GM19438 (cell line): ENCODE measurements at regions not wholly inside any gene's neighbourhood (a gene's known extent, or its start where the extent isn't known, plus 50 kb on each side); places are given as distances from the start of the nearest gene placed in this dataset.

ENCODE experiments used
- ATAC-seq: cut with Tn5 transposase; IDR thresholded peaks from one replicate; pipeline ENCODE4 v1.9.1; 2021; ENCODE audit warnings: low read depth; ENCODE audit not compliant: unreplicated experiment

- ATAC-seq: no peak
These were observed 450.8 kb upstream of the BOD1L1 start for GRCh38 chr4:14078326-14078725.

DNA sequence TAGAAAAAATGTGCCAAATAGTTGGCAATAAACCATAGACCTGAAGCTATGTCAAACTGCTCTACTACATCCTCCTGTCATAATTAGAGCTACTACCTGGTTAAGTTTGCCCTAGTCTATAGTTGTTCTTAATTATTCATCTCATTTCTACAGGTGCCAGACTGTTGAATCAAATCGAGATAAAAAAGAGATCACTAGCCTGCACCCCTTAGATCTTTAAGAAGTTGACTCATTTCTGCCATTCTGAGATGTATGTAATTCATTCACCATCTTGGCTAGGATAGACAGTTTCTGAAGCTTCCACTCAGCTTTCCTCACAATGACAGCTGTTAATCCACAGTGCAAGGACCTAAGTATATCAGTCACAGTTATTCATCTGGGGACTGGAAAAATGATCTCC is 452.1 kb upstream of the BOD1L1 start:
- no peak for ATAC-seq

DNA sequence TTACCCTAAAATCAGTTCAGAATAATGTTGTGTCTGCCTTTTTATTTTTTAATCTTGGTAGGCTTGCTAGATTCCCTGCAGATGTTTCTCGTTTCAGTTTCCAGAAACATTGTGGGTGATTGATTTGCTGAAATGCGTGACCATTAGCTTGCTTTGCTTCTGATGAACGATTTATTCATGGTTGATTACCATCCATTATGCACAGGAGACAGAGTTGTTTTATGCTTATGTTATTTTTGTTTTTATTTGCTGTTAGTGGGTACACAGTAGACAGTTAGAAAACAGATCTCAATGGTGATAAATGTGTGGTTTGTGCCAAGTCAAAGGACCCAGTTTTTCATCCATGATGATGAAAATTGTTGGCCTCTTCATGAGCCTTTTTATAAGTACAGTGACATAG is 455.6 kb upstream of the BOD1L1 start:
- no peak for ATAC-seq

DNA sequence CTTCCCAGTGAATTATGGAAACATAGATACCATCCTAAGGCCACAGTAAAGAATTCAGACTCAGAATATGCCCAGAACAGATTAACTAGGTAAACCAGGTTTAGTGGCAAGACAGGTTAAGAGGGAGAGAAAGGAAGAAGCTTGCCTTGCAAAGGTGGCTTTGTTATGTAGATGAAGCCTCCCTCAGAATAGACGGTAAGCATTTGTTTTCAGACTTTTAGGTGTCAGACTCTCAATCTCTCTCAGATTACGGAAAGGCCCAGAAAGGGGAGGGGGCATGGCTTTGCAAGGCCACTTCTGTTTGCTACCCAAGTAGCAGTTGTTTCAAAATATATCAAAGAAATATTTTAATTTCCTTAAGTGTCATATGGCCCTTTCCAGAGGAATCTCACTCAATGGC is 457.1 kb upstream of the BOD1L1 start:
- ATAC-seq: no peak

GRCh38 chr4:14087459-14087858 is 459.9 kb upstream of the BOD1L1 start:
- ATAC-seq: peak; percentile 77

GRCh38 chr4:14087921-14088320 is 460.4 kb upstream of the BOD1L1 start:
- no peak for ATAC-seq

DNA sequence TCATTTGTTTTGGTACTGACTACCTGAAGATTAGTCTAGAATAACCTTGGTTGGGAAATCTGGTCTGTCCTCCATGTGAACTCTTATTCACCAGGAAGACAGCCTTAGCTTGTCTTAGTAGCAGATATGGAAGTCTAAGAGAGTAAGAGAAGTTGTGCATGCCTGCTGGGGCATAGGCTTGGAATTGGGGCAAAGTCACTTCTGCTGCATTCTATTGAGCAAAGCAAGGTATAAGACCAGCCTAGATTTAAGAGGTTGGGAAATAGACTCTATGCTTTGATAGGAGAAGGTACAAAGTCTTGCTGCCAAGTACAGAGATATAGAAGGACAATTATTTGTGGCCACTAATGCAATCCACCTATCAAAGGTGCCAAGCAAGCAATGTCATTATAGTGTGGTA is 464.0 kb upstream of the BOD1L1 start:
- ATAC-seq: no peak

DNA sequence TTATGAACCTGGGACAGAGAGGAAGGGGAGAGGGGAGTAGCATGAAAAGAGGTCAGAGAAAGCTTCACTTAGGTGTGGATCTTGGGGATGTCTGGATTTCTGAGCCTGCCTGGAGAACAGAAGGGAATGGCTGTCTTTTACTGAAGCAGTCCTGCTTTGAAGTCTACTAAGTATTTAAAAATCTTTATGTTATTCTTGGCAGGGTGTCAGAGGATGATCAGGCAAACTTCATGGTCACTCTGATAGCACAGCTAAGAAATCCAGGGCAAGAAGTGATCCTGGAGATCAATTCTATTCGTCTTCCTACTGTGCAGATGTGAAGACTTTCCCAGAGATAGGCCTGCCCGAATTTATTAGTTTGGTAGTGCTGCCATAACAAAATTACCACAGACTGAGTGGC is 464.4 kb upstream of the BOD1L1 start:
- ATAC-seq: no peak

DNA sequence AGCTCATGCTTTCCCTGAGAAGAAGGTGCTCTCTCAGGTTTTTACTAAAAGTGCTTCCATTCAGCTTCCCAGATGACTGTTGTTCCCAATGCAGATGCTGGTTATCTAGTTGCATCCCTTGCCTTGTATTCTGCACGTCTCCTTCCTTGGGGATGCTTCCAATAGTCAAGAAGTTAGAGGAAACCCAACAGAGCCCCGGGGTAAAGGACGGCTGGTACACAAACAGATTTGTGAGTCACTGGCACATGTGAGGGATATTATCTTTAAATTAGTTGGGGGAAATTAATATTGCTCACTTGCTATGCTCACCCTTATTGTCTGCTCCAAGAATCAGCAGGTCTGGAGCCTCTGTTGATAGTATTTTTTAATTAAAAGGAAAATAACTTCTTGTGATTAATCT is 465.2 kb upstream of the BOD1L1 start:
- no peak for ATAC-seq

GRCh38 chr4:14095831-14096230 is 468.3 kb upstream of the BOD1L1 start:
- ATAC-seq: no peak

GRCh38 chr4:14096396-14096965 is 469.0 kb upstream of the BOD1L1 start:
- no peak for ATAC-seq

- ATAC-seq: no peak
These were observed 472.8 kb upstream of the BOD1L1 start for GRCh38 chr4:14100349-14100748.

- no peak for ATAC-seq
These were observed 482.9 kb upstream of the BOD1L1 start for GRCh38 chr4:14110407-14110806.

DNA sequence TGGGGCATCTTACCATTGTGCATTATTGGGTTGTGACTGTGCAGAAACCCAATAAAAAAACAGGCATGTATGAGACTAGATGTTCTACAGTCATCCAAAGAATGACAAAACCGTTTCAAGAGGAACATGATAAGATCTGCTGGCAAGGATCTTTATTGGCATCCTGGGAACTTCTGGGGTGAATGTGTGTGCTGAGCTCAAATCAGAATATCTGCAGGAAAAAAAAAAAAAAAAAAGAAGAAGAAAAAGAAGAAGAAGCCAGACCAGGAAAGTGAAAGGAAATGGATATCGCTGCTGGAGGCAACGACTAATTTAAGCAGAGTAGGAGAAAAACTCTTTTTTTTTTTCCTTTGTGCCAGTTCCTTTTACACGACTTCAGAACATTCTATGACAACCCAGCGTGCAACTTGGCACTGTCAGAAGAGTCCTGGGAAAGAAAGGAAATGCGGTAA is 484.2 kb upstream of the BOD1L1 start:
- no peak for ATAC-seq

GRCh38 chr4:14115106-14115505 is 487.6 kb upstream of the BOD1L1 start:
- no peak for ATAC-seq

DNA sequence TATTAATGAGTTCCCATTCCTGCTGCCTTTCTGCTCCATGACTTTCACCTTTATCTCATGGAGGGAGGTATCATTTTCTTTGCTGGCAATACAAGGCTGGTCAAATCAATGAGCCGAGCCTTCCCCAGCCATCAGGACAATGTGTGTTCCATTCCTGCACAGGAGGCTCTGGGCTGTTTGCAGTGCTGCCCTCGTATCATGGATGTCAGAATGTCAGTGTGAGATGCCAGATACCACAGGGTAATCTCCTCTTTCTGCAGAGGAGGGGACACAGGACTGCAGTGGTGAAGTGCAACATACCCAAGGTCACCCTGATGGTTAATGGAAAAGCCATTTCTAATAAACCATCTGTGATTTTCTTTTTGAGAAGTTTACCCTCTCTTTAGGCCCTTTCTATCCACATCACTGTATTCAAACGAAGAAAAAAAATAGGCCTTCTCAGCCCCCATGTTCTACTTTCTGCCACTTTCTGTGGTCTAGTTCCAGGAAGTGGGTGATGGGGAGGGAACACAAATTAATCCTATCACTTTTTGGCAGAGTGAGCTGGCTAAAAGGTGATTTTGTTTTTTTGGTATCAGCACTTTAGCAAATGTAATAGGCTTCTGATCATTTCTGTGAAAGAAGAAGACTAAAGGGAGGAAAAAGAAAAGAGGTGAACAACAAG is 490.2 kb upstream of the BOD1L1 start:
- no peak for ATAC-seq

DNA sequence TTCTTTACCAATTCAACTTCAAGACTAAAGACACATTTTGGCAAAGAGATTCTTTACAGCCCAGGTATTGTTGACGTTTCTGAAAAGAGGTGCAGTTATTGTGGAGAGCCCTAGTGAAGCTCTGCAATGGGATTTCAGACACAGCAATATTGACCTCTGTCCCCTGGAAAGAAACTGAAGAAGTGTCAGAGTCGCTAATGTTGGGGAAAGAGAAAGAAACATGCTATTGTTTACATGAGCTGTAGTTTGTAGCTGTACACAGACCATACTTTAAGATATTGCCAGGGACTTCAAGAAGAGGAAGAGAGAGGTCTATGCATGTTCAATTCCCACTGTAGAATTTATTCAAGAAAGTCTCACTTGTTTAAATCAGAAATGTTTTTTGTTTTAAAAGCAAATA is 497.3 kb upstream of the BOD1L1 start:
- ATAC-seq: no peak

- peak; percentile 67 for ATAC-seq
These were observed 498.0 kb upstream of the BOD1L1 start for GRCh38 chr4:14125375-14126129.

DNA sequence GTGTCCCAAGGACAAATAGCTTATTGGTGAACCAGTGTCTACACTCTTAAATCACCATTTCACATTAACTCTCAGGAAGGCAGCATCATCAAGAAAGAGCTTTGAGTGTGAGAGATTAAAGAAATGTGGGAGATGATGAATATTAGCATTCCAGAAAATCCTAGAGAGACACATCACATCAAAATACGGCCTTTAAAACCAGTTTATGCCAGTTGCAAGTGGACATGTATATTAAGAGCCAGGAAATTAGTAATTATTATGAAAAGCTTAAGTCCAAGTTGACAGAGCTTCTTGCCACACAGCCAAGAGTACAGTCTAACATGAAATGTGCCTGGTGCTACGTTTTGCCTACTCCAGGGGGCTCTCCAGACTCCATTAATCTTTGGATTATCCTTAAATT is 503.0 kb upstream of the BOD1L1 start:
- ATAC-seq: no peak

DNA sequence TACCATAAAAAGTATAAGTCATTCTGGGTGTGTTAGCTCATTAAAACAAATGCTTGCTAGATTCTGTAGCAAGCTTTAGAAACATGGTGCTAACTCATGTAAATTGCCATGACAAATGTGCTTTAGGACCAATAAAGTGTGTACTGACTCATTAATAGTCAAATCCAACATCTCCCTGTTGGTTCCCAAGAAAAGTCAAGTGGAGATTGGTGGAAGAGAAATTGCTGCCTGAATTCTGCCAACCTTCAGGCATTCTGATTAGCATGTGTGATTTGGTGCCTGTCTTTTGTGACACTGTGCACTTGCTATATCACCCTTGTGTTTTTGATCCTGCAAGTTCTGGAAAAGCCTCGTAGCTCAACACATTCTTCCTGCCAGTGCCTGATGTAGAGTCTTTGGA is 503.8 kb upstream of the BOD1L1 start:
- ATAC-seq: no peak

GRCh38 chr4:14132301-14132700 is 504.8 kb upstream of the BOD1L1 start:
- ATAC-seq: no peak

DNA sequence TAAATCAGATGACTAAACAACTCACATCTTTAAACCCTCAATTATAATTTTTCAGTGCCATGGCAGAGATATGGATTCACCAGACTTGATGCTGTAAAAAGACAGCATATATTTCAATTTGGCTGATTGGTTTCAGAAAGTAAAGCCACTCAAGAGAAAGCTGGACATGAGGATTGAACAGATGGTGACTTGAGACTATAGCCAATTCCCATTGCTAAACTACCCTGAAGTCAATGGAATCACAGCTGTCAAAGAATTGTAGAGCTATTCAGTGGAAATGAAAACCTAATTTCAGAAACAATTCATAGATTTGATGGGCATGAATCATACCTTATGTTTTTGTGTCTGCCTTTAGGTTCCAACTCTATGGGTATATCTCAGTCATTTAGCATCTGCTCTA is 510.6 kb upstream of the BOD1L1 start:
- no peak for ATAC-seq
